Endothelial cell of umbilical vein (primary cell): ENCODE measurements at regions not wholly inside any gene's neighbourhood (a gene's known extent, or its start where the extent isn't known, plus 50 kb on each side); places are given as distances from the start of the nearest gene placed in this dataset.

ENCODE experiments used
- EZH2 ChIP-seq: IDR thresholded peaks from 2 replicates; pipeline ENCODE4 v1.6.1; 2012; ENCODE audit warnings: borderline replicate concordance, low read depth, mild to moderate bottlenecking, moderate library complexity, low read length, inconsistent platforms; ENCODE audit not compliant: severe bottlenecking
- FOS ChIP-seq: IDR thresholded peaks from 2 replicates; pipeline ENCODE4 v1.6.1; 2011; ENCODE audit warnings: mild to moderate bottlenecking, low read length, moderate library complexity, borderline replicate concordance; ENCODE audit not compliant: insufficient read depth
- GATA2 ChIP-seq: IDR thresholded peaks from 2 replicates; pipeline ENCODE4 v1.7.0; 2011; ENCODE audit warnings: low read depth, mild to moderate bottlenecking, moderate library complexity, mixed read lengths, low read length; ENCODE audit not compliant: insufficient read length, insufficient read depth
- MYC ChIP-seq: IDR thresholded peaks from one replicate; pipeline ENCODE4 v1.6.1; 2011; ENCODE audit warnings: mild to moderate bottlenecking, low read depth, low read length
- POLR2A ChIP-seq: IDR thresholded peaks from 2 replicates; pipeline ENCODE4 v1.6.1; 2012; ENCODE audit warnings: low read depth, mild to moderate bottlenecking, control low read depth, low read length
- POLR2AphosphoS5 ChIP-seq: IDR thresholded peaks from 2 replicates; pipeline ENCODE4 v1.6.1; 2012; ENCODE audit warnings: low read depth, mild to moderate bottlenecking, control low read depth, low read length, moderate library complexity; ENCODE audit not compliant: insufficient read depth
- TF ChIP-seq, protein P1 (sequence below), 2 donors: IDR thresholded peaks; 1 replicate in 1 of 2; 2 replicates in 1 of 2; pipeline ENCODE4 v1.5.1; 2011; ENCODE audit warnings: low read length in 2 of 2, mild to moderate bottlenecking in 2 of 2, moderate library complexity in 2 of 2, control low read depth in 1 of 2, inconsistent platforms in 1 of 2, low read depth in 1 of 2; ENCODE audit not compliant: insufficient read depth in 1 of 2; ENCODE audit errors: extremely low read depth in 1 of 2
- TF ChIP-seq, protein P2 (sequence below): IDR thresholded peaks from 2 replicates; pipeline ENCODE4 v1.6.1; 2011; ENCODE audit not compliant: insufficient read depth, insufficient read length

DNA sequence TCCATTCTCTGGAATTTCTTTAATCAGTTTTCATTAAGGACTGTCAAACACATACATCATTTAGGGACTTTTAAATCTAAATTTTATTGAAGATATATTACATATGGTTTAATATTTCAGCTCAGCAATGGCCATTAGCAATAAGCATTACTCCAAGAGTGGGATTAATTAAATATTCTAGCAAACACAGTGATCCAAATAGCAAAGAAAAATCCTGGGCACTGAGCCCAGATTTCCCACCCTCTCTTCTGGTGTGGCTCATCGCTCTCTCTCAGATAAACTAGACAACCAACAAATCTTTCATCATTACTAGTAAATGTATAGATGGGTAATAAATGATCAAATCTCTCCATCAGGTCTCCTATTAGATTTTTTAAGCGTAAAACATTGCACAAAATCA lies 53.5 kb upstream of the FOXD3 start:
- TF ChIP-seq, protein P1, sequence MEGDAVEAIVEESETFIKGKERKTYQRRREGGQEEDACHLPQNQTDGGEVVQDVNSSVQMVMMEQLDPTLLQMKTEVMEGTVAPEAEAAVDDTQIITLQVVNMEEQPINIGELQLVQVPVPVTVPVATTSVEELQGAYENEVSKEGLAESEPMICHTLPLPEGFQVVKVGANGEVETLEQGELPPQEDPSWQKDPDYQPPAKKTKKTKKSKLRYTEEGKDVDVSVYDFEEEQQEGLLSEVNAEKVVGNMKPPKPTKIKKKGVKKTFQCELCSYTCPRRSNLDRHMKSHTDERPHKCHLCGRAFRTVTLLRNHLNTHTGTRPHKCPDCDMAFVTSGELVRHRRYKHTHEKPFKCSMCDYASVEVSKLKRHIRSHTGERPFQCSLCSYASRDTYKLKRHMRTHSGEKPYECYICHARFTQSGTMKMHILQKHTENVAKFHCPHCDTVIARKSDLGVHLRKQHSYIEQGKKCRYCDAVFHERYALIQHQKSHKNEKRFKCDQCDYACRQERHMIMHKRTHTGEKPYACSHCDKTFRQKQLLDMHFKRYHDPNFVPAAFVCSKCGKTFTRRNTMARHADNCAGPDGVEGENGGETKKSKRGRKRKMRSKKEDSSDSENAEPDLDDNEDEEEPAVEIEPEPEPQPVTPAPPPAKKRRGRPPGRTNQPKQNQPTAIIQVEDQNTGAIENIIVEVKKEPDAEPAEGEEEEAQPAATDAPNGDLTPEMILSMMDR (IDR thresholded peaks at IDR 0.05; ENCODE audit: extremely low read depth in 1 of 2, insufficient read depth in 1 of 2, low read depth in 1 of 2, low read length in 2 of 2) = no peak
- TF ChIP-seq POLR2A (no peak), POLR2AphosphoS5 (no peak), MYC (no peak), EZH2 (no peak), FOS (no peak), GATA2 (no peak)
- TF ChIP-seq, protein P2, sequence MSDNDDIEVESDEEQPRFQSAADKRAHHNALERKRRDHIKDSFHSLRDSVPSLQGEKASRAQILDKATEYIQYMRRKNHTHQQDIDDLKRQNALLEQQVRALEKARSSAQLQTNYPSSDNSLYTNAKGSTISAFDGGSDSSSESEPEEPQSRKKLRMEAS = no peak
